Gastroesophageal sphincter (tissue), 3 donors: ENCODE measurements at regions not wholly inside any gene's neighbourhood (a gene's known extent, or its start where the extent isn't known, plus 50 kb on each side); places are given as distances from the start of the nearest gene placed in this dataset.

ENCODE experiments used
- EP300 ChIP-seq: sonication (generic); formaldehyde crosslinking; IDR thresholded peaks from one replicate; pipeline ENCODE4 v1.6.1; 2017; ENCODE audit warnings: antibody characterized with exemption, mild to moderate bottlenecking
- TF ChIP-seq, protein P1 (sequence below), 4 experiments: fragments of 200-600 bp in 2 of 4; fragments of 450-650 bp in 2 of 4; sonication (generic) in 1 of 4; IDR thresholded peaks; one replicate each; pipeline ENCODE4 v1.5.1; 2017 to 2019; ENCODE audit warnings: antibody characterized with exemption in 4 of 4, mild to moderate bottlenecking in 2 of 4, moderate library complexity in 2 of 4

DNA sequence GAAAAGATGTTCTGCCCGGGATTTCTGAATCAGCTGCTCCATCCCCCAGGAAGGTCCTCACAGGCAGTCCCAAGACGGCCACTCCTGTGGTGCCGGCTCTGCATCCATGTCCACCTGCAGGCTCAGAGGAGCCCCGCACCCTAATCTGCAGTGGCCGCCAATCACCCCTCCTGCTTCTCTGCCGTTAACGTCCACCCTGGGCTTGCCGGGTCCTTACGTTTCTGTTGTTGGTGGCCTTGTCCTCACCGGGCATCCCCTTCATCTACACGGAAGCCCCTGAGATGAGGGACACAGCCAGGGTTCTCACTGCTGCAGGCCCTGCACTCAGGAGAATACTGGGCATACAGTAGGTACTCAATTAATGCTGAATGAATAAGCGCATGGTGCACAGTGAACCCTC lies 131.5 kb upstream of the SNTG2 start:
- TF ChIP-seq EP300 = no peak
- TF ChIP-seq, protein P1, sequence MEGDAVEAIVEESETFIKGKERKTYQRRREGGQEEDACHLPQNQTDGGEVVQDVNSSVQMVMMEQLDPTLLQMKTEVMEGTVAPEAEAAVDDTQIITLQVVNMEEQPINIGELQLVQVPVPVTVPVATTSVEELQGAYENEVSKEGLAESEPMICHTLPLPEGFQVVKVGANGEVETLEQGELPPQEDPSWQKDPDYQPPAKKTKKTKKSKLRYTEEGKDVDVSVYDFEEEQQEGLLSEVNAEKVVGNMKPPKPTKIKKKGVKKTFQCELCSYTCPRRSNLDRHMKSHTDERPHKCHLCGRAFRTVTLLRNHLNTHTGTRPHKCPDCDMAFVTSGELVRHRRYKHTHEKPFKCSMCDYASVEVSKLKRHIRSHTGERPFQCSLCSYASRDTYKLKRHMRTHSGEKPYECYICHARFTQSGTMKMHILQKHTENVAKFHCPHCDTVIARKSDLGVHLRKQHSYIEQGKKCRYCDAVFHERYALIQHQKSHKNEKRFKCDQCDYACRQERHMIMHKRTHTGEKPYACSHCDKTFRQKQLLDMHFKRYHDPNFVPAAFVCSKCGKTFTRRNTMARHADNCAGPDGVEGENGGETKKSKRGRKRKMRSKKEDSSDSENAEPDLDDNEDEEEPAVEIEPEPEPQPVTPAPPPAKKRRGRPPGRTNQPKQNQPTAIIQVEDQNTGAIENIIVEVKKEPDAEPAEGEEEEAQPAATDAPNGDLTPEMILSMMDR (IDR thresholded peaks at IDR 0.05) = no peak
